ENCODE measurements at regions not wholly inside any gene's neighbourhood (a gene's known extent, or its start where the extent isn't known, plus 50 kb on each side); places are given as distances from the start of the nearest gene placed in this dataset.

GRCh38 chr2:61721382-61721781, 132.5 kb downstream of the FAM161A start:
- DNase-seq: no peak

DNA sequence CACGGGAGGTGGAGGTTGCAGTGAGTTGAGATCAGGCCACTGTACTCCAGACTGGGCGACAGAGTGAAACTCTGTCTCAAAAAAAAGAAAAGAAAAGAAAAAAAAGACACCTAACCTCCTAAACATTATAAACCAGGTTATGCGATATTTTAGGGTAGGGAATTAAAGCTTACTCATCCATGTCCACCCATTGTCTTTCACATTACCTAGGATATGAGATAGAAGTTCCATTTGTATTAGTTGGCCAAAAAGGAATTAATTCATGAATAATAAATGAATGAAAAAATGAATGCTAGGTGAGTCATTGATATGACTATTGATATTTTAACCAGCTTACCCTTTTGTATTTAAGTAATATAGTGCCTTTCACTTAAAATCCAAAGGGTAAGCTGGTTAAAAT, 132.9 kb downstream of the FAM161A start:
- no peak for DNase-seq

DNA sequence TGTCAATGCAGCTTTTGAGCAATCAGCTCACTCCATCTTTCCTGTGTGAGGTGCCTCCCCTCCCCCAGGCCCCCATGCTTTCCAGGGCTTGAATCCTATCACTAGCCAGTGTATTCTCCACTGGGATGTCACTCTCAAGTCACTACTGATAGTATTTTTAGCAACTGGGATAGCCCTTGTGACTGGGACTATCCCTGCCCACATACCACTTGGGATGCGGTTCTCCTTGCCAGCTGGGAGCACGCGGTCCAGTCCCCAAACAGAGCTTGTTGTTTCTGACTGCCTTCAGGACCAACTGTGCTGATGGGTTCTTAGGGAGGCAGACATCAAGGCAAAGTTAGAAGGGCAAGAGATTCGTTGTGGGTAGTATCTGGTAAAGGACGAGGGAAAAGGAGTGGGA, 134.9 kb downstream of the FAM161A start:
- DNase-seq: no peak

DNA sequence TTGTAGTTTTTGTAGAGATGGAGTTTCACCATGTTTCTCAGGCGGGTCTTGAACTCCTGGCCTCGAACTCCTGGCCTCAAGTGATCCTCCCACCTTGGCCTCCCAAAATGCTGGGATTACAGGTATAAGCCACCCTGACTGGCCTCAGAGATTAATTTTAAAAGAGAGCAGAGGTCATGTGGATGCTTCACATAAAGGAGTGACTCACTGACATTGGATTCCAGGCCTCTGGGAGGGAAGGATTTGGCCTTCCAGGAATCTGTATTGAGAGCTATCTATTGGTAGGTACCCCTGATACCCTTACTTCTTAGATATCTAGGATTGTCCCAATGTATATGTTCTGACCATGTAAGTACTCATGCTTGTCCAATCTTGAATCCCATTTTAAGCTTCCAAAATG, 138.4 kb downstream of the FAM161A start:
- no peak for DNase-seq

- DNase-seq: no peak
These were observed 139.7 kb downstream of the FAM161A start for GRCh38 chr2:61714210-61714609.

GRCh38 chr2:61713457-61713856, 140.4 kb downstream of the FAM161A start:
- DNase-seq: no peak

- no peak for DNase-seq
These were observed 141.8 kb downstream of the FAM161A start for GRCh38 chr2:61712060-61712459.

DNA sequence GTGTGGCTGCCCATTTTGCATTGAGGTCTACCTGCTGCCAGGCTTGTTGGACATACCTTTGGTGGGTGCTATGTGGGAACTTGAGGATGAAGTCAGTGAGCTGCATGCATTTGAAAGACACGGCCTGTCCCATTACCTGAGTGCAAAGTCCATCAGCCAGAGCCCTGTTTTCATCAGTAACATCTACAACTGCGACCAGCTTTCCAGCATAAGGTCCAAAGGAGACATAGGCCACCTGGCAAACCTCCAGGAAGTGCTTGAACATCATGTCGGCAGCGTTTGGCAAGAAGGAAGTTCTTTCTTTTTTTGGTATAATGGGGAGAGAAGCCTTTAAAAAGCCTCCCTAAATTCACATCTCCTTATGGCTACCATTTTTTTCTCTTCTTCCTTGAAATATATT, 143.1 kb downstream of the FAM161A start:
- DNase-seq: no peak

DNA sequence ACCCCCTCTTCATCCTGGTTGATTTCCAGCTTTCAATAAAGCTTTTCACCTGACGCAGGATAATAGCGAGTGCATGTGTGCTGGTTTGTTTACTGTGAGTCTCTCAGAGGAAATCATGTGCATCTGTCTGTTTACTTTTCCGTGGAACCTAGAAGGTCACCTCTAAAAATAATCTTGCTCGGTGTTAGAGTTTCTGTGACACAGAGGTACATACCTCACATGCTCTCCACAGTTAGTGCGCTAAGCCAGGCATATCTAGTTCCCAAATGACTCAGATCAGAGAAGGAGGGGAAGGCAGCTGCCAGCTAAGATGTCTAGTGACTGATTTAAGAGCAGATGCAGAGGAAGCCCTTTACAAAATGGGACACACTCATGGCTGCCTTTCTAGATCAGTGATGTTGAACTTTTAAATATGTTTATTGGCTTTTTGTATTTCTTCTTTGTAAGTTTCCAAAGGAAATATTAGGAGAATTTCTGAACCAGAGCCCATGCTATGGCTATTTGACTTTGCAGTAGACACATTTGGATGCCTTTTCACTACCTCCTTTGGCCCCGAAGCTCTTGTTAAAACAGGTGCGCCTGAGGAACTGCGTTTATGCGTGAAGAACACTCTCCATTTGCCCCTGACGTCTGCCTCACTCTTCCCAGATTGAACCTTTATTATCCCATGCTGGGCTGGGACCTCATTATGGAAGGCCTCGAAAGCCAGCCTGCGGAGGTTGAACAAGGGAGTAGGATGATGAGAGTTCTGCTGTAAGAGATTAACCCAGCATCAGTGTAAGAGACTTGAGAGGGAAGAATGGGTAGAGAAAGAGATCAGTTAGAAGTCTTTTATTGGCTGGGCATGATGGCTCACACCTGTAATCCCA, 145.6 kb downstream of the FAM161A start:
- peak; percentile 78 for DNase-seq

DNA sequence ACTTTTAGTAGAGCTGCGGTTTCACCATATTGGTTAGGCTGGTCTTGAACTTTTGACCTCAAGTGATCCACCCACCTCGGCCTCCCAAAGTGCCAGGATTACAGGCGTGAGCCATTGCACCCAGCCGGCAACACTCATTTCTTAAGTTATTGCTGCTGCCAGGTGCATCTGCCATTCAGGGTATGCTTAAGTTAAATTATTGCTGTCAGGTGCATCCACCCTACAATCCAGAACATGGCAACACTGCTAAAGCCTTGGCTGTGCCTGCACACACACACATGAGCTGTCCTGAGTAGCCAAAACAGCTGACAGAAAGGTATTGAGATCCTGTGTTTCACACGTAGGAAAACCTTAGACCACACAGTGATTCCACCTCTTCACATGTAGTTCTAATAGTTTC, 148.2 kb downstream of the FAM161A start:
- no peak for DNase-seq

- DNase-seq: no peak
These were observed 149.5 kb downstream of the FAM161A start for GRCh38 chr2:61704364-61704763.

- no peak for DNase-seq
These were observed 151.8 kb downstream of the FAM161A start for GRCh38 chr2:61702088-61702467.

DNA sequence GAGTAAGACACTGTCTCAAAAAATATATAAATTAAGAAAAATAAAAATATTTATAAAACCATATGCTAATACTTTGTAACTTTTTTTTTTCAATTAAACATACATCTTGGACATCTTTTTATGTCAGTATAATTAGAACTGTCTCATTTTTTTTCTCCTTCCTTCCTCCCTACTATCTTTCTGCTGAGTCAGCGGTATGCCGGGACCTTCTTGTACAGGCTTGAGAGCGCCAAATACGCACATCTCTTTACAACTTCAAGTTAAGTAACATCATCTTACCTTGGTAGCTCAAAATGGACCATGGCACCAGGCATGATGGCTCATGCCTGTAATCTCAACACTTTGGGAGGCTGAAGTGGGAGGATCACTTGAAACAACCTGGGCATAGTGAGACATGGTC, 153.4 kb downstream of the FAM161A start:
- DNase-seq: no peak

GRCh38 chr2:61694312-61695274, 156.4 kb upstream of the XPO1 start:
- no peak for DNase-seq

DNA sequence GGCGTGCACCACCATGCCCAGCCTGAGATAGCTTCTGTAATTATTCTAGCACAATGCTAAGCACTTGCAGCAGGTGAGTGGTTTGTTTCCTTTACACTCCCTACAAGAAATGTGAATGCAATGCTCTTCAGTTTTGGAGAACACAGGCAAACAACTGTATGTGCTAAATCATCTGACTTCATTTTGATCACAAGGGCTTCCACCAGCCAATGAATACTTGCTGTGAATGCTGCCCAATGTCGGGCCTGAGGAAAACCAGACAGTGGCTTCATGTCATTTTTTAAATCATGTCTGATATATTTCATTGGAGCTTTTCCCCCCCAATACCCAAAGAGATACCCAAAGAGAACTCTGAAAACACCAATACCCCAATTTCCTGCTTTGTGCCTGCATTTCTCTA, 155.6 kb upstream of the XPO1 start:
- no peak for DNase-seq

DNA sequence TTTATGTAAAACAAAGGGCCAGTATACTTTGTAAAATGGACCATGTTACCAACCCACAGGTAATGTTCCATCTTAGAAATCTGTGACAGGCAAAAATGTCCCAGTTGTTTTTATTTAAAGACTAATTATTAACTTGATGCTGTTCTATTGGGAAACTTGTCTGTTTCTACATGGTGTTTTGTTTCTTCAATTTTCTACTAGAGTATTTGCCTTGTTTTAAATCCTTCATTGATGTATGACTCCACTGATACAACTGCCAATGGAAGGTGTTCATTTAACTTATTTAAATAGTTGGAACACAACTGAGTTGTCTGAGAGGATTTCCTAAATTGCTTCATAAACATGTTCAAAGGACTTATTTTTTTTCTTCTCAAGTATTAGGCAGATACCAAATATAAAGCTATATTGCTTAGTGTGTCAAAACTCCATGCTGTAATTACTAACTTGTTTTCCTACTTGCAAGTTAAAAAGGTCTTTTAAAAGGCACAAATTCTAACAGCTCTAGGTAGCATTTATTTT, 152.0 kb upstream of the XPO1 start:
- DNase-seq: no peak

DNA sequence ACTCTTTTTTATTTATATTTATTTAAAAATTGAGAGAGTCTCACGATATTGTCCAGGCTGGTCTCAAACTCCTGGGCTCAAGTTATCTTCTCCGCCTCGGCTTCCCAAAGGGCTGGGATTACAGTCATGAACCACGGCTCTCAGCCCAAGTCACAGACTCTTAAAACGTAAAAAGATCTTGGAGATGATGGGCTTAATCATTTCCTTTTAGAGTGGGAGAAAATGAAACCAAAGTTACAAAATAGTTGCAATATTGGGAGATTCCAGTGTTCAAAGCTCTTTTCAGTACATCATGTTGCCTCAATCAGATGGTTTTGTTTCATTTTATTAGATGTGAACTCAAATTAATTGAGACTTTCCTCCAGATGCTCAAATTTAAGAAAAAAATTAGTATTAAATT, 151.4 kb upstream of the XPO1 start:
- DNase-seq: no peak

DNA sequence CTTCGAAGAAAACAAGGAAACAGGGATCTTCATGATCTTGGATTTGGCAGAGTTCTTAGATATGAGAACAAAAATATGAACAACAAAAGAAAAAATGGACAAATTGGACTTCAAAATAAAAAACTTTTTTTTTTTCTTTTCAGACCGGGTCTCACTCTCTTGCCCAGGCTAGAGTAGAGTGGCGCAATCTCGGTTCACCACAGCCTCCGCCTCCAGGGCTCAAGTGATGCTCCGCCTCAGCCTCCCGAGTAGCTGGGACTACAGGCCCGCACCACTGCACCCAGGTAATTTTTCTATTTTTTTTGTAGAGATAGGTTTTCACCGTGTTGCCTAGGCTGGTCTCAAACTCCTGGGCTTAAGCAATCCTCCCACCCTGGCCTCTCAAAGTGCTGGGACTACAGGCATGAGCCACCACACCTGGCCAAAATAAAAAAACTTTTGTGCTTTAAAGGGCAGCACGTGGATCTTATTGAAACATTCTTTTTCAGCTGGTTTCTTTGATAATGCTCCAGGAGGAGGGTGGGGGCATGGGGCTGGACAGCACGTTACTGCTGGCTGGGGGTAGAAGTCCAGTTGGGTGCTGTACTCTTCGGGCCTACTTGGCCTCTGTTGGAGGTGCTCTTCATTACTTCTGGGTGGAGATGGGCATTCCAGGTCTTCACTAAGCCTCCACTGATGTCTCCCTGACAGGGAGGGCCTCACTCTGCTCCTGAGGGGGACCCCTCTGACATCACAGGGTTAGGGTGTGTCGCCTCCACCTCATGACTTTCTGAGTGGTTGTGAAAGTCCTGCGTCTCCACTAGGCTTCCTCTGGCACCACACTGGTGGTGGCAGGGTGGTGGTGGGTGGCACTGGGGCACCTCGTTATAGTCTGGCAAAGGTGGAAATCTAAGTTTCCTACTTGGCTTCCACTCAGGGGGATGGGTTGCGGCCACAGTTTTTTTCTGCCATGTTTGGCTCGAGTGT, 150.5 kb upstream of the XPO1 start:
- no peak for DNase-seq

DNA sequence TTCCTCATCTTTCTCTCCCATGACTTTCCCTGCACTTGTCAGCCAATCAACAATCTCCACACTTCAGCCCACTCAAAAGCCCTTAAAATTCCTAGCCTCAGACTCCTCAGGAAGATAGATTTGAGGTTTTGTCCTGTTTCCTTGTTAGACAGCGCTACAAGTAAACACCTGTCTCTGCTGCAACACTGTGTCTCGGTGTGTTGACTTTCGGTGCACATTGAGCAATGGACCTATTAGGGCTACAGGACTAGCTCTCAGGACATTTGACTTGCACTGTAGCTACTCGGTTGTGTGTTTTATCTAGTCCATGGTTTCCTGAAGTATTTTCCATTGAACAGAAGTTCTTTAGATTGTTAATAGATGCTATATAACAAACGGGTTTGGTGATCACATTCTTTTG, 140.9 kb upstream of the XPO1 start:
- DNase-seq: no peak

DNA sequence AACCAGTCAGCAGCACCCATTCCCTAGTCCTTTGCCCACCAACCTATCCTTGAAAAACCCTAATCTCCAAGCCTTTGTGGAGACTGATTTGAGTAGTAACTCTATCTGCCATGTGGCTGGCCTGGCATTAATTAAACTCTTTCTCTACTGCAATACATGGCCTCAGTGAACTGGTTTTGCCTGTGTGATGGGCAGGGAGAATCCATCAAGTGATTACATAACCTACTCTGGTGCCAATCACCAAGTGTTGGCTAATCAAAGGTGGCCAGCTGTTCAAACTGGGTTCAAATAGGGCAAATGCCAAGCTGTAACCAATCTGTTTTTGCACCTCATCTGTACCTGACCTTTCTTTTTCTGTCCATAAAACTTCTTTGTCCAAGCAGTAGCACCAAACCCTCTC, 139.8 kb upstream of the XPO1 start:
- no peak for DNase-seq

DNA sequence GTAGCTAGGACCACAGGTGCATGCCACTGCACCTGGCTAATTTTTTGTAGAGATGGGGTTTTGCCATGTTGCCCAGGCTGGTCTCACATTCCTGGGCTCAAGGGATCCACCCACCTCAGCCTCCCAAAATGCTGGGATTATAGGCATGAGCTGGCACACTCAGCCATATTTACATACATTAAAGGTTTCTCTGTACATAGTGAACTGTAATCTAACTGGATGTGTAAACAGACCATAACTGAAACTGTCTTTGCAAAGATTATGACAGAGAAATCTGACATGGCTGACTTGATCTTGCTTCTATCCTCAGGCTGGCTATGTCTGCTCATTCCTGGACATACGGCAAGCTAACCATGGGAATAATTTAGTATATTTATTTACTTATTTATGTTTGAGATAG, 139.2 kb upstream of the XPO1 start:
- DNase-seq: no peak

- no peak for DNase-seq
These were observed 137.0 kb upstream of the XPO1 start for GRCh38 chr2:61675204-61675603.
